HG03565 (cell line): ENCODE measurements at regions not wholly inside any gene's neighbourhood (a gene's known extent, or its start where the extent isn't known, plus 50 kb on each side); places are given as distances from the start of the nearest gene placed in this dataset.
A peak's percentile ranks its signal among the peaks of the same experiment; 100 is the strongest.
"Not testable (repeated sequence)": the region's sequence is repeated elsewhere in the genome, so short reads cannot be mapped to it uniquely, and the experiment has no call there.

Experiments
- ATAC-seq: cut with Tn5 transposase; IDR thresholded peaks from one replicate; pipeline ENCODE4 v1.9.1; 2021; ENCODE audit warnings: mild to moderate bottlenecking, moderate library complexity; ENCODE audit not compliant: unreplicated experiment

GRCh38 chr13:21261487-21262216, 85.2 kb downstream of the MRPL57 start:
- ATAC-seq, result not testable (repeated sequence)

- ATAC-seq, result not testable (repeated sequence)
These were observed 87.5 kb downstream of the MRPL57 start for GRCh38 chr13:21263909-21264308.

- not testable (repeated sequence) for ATAC-seq
These were observed 92.0 kb downstream of the MRPL57 start for GRCh38 chr13:21268485-21268884.

GRCh38 chr13:21272439-21272838, 96.0 kb downstream of the MRPL57 start:
- ATAC-seq, result not testable (repeated sequence)

GRCh38 chr13:21274457-21274856, 98.0 kb downstream of the MRPL57 start:
- ATAC-seq, result not testable (repeated sequence)

GRCh38 chr13:21282065-21282464, 105.6 kb downstream of the MRPL57 start:
- ATAC-seq, result no peak

GRCh38 chr13:21287331-21287907, 111.0 kb downstream of the MRPL57 start:
- ATAC-seq, result no peak

GRCh38 chr13:21289475-21289874, 113.0 kb downstream of the MRPL57 start:
- ATAC-seq, result no peak

- not testable (repeated sequence) for ATAC-seq
These were observed 114.1 kb downstream of the MRPL57 start for GRCh38 chr13:21290442-21291002.

GRCh38 chr13:21291840-21292239, 115.4 kb downstream of the MRPL57 start:
- no peak for ATAC-seq

- ATAC-seq, result not testable (repeated sequence)
These were observed 120.5 kb downstream of the MRPL57 start for GRCh38 chr13:21296991-21297390.

GRCh38 chr13:21297447-21297846, 121.0 kb downstream of the MRPL57 start:
- no peak for ATAC-seq

GRCh38 chr13:21297914-21298831, 121.7 kb downstream of the MRPL57 start:
- ATAC-seq, result peak; percentile 91

GRCh38 chr13:21304256-21304655, 127.8 kb downstream of the MRPL57 start:
- no peak for ATAC-seq

- ATAC-seq, result not testable (repeated sequence)
These were observed 130.0 kb downstream of the MRPL57 start for GRCh38 chr13:21306300-21307073.

- not testable (repeated sequence) for ATAC-seq
These were observed 130.7 kb downstream of the MRPL57 start for GRCh38 chr13:21307158-21307557.

GRCh38 chr13:21308906-21309305, 132.4 kb downstream of the MRPL57 start:
- no peak for ATAC-seq

GRCh38 chr13:21309542-21310172, 133.2 kb downstream of the MRPL57 start:
- no peak for ATAC-seq

- ATAC-seq, result no peak
These were observed 133.8 kb downstream of the MRPL57 start for GRCh38 chr13:21310220-21310619.

GRCh38 chr13:21314976-21315375, 138.5 kb downstream of the MRPL57 start:
- ATAC-seq, result not testable (repeated sequence)
